ENCODE measurements at regions not wholly inside any gene's neighbourhood (a gene's known extent, or its start where the extent isn't known, plus 50 kb on each side); places are given as distances from the start of the nearest gene placed in this dataset.

- in situ Hi-C loops (cut with MboI; ENCODE audit: low sequenced_read_pairs, unreplicated experiment), result no loop called here
- TF ChIP-seq CTCF (IDR thresholded peaks at IDR 0.05; ENCODE audit: borderline replicate concordance, control extremely low read depth, extremely low read depth, insufficient read depth, missing control alignments), result no peak
- DNase-seq (ENCODE audit: low spot score), result no peak
Measured at GRCh38 chr9:71355884-71356283, 234.5 kb upstream of the TRPM3 start.

DNA sequence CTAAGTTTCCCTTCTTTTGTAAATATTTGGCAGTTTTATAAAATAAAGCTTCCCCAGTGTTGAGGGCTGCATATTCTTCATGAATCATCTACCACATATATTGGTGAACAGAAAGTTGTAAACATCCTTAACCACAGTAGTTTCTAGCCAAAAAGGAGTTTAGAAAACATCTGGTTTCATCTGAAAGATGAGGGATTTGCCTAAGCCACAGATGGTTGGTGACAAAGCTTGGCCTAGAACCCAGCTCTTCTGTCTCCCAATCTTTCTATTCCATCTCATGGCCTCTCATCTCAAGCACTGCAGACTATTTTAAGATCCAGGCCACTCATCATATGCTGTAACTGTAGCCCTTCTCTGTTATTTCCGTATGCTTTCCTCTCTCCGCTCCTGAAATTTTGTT is 232.3 kb upstream of the TRPM3 start:
- DNase-seq (ENCODE audit: low spot score), result no peak
- no peak for TF ChIP-seq CTCF (IDR thresholded peaks at IDR 0.05; ENCODE audit: borderline replicate concordance, control extremely low read depth, extremely low read depth, insufficient read depth, missing control alignments)
- in situ Hi-C loops (cut with MboI; ENCODE audit: low sequenced_read_pairs, unreplicated experiment), result no loop called here

DNA sequence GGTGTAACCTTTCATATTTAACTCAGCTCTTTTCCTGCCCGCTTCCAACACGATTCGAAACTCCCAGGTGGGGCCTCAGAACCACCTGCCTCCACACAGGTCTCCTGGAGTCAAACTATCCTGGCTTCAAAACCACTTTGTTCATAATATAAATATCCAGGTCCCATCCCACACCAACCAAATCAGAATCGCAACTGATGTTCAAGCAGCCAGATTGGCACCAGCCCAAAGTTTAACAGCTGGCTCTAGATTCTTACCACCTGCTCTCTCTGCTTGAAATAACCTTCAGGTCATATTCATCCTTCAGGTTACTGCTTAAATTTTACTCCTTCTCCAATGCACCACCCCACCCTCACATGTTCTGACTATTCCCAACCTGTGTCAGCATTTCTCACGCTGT is 231.4 kb upstream of the TRPM3 start:
- in situ Hi-C loops (cut with MboI; ENCODE audit: low sequenced_read_pairs, unreplicated experiment), result no loop called here
- DNase-seq (ENCODE audit: low spot score), result no peak
- no peak for TF ChIP-seq CTCF (IDR thresholded peaks at IDR 0.05; ENCODE audit: borderline replicate concordance, control extremely low read depth, extremely low read depth, insufficient read depth, missing control alignments)

GRCh38 chr9:71349218-71349617 is 227.8 kb upstream of the TRPM3 start:
- no peak for TF ChIP-seq CTCF (IDR thresholded peaks at IDR 0.05; ENCODE audit: borderline replicate concordance, control extremely low read depth, extremely low read depth, insufficient read depth, missing control alignments)
- no peak for DNase-seq (ENCODE audit: low spot score)
- in situ Hi-C loops (cut with MboI; ENCODE audit: low sequenced_read_pairs, unreplicated experiment), result no loop called here

DNA sequence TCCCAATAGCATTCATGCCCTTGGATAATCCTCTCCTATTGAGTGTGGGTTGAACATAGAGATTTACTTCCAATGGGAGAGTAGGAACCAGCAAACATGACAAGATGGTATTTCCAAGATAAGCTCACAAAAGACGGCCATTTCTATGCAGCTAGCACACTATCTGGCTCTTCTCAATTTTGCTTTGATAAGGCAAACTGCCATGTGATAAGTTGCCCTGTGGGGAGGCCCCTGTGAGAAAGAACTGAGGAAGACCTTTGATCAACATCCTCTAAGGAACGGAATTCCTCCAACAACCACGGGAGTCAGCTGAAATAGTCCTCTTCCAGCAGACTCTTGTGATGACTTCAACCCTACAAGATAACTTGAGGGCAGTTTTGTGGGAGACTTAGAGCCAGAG is 211.9 kb upstream of the TRPM3 start:
- no peak for DNase-seq (ENCODE audit: low spot score)

DNA sequence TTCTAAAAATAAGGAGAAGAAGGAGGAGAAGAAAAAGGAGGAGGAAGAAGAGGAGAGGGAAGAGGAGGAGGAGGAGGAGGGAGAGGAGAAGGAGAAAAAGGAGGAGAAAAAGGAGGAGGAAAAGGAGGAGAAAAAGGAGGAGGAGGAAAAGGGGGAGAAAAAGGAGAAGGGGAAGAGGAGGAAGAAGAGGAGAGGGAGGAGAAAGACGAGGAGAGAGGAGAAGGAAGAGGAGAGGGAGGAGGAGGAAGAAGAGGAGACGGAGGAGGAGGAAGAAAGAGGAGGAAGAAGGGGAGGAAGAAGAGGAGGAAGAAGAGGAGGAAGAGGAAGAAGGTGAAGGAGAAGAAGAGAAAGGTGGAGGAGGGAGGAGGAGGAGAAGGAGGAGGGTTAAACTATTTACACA is 210.2 kb upstream of the TRPM3 start:
- TF ChIP-seq CTCF (IDR thresholded peaks at IDR 0.05; ENCODE audit: borderline replicate concordance, control extremely low read depth, extremely low read depth, insufficient read depth, missing control alignments), result no peak
- in situ Hi-C loops (cut with MboI; ENCODE audit: low sequenced_read_pairs, unreplicated experiment), result no loop called here
- no peak for DNase-seq (ENCODE audit: low spot score)

More for the DNA sequence above, 211.9 kb upstream of the TRPM3 start:
- TF ChIP-seq CTCF (IDR thresholded peaks at IDR 0.05; ENCODE audit: borderline replicate concordance, control extremely low read depth, extremely low read depth, insufficient read depth, missing control alignments), result no peak
- in situ Hi-C loops (cut with MboI; ENCODE audit: low sequenced_read_pairs, unreplicated experiment), result no loop called here

DNA sequence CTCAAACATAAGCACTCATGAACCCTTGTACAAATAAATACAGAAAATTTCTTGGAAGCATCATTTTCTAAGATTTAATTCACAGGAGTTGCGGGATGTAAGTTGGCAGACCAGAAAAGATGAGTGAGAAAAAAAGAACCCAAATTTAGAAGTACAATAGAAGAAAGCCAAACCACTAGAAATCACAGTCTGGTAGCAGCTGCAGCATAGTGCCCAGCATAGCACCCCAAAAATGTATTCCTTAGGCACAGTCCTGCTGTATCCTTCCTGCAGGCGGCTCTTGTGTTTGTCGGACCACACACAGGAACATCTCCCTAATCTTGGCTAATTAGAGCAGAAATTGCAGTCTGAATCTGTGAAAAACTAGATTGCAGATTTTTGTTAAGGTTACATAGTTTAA is 208.5 kb upstream of the TRPM3 start:
- no peak for DNase-seq (ENCODE audit: low spot score)
- in situ Hi-C loops (cut with MboI; ENCODE audit: low sequenced_read_pairs, unreplicated experiment), result no loop called here
- TF ChIP-seq CTCF (IDR thresholded peaks at IDR 0.05; ENCODE audit: borderline replicate concordance, control extremely low read depth, extremely low read depth, insufficient read depth, missing control alignments), result no peak

Data from GM13976 (cell line).